AG09309 (cell line): ENCODE measurements at regions not wholly inside any gene's neighbourhood (a gene's known extent, or its start where the extent isn't known, plus 50 kb on each side); places are given as distances from the start of the nearest gene placed in this dataset.
"Not testable (repeated sequence)": the region's sequence is repeated elsewhere in the genome, so short reads cannot be mapped to it uniquely, and the experiment has no call there.

ENCODE experiments used
- DNase-seq: peaks from one replicate; pipeline ENCODE4 v3.0.0-alpha.2; 2010; ENCODE audit warnings: low read depth
- H3K4me3 ChIP-seq: 2 replicates; pipeline ENCODE4 v1.5.1; 2011; ENCODE audit warnings: mild to moderate bottlenecking, low read depth, low read length, moderate library complexity; ENCODE audit not compliant: control insufficient read depth
- TF ChIP-seq, protein P1 (sequence below): IDR thresholded peaks from 2 replicates; pipeline ENCODE4 v1.5.1; 2011; ENCODE audit warnings: mild to moderate bottlenecking, low read depth, low read length, inconsistent platforms; ENCODE audit not compliant: insufficient read depth, control insufficient read depth; ENCODE audit errors: missing control alignments

GRCh38 chr4:171266671-171267070 is 546.5 kb upstream of the GALNTL6 start:
- no peak overlapping the region for H3K4me3 ChIP-seq
- no peak for DNase-seq
- TF ChIP-seq, protein P1, sequence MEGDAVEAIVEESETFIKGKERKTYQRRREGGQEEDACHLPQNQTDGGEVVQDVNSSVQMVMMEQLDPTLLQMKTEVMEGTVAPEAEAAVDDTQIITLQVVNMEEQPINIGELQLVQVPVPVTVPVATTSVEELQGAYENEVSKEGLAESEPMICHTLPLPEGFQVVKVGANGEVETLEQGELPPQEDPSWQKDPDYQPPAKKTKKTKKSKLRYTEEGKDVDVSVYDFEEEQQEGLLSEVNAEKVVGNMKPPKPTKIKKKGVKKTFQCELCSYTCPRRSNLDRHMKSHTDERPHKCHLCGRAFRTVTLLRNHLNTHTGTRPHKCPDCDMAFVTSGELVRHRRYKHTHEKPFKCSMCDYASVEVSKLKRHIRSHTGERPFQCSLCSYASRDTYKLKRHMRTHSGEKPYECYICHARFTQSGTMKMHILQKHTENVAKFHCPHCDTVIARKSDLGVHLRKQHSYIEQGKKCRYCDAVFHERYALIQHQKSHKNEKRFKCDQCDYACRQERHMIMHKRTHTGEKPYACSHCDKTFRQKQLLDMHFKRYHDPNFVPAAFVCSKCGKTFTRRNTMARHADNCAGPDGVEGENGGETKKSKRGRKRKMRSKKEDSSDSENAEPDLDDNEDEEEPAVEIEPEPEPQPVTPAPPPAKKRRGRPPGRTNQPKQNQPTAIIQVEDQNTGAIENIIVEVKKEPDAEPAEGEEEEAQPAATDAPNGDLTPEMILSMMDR = no peak

GRCh38 chr4:171265190-171265818 is 547.9 kb upstream of the GALNTL6 start:
- TF ChIP-seq, protein P1 = no peak
- no peak for DNase-seq
- no peak overlapping the region for H3K4me3 ChIP-seq

GRCh38 chr4:171256223-171256622 is 557.0 kb upstream of the GALNTL6 start:
- H3K4me3 ChIP-seq = no peak overlapping the region
- no peak for DNase-seq
- TF ChIP-seq, protein P1 = no peak

- no peak overlapping the region for H3K4me3 ChIP-seq
- no peak for DNase-seq
- TF ChIP-seq, protein P1 = no peak
These were observed 566.3 kb upstream of the GALNTL6 start for GRCh38 chr4:171246948-171247347.

GRCh38 chr4:171242831-171243230 is 570.4 kb upstream of the GALNTL6 start:
- H3K4me3 ChIP-seq = no peak overlapping the region
- TF ChIP-seq, protein P1 = no peak
- DNase-seq = no peak

DNA sequence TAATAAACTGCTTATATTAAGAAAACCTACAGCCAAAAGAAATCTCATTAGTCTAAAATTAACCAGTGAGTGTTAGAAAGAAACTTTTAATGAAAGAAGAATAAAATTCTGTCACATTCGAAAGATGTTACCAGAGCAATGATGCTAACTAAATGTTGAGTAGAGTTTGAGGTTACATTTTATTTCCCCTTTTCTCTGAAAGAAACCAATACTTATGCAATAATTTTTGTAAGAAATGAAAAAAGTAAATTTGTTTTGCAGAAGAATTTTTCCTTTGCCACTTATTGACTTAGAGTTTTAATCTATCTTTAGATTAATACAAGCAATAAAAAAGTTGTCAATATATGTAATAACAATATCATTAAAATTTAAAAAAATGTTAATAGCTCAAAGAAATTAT is 574.0 kb upstream of the GALNTL6 start:
- TF ChIP-seq, protein P1 = no peak
- no peak for DNase-seq
- H3K4me3 ChIP-seq = no peak overlapping the region

DNA sequence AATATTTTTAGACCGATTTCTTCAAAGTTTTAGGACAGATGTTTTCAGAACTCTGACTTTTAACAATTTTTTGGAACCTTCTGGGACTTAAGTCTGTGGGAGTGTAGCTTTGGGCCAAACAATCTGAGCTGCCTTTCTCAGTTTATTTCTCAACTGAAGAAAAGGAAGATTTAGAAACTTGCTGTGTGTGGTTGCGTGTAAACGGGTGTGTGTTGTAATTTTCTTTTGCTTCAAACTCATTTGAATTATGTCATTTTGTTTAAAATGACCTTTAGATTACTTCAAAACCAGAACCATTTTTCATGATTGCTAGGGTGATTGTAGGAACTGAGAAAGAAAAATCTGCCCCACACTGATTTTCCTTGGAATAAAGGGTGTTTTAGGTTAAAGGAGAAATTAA is 577.7 kb upstream of the GALNTL6 start:
- no peak for DNase-seq
- TF ChIP-seq, protein P1 = no peak
- no peak overlapping the region for H3K4me3 ChIP-seq

DNA sequence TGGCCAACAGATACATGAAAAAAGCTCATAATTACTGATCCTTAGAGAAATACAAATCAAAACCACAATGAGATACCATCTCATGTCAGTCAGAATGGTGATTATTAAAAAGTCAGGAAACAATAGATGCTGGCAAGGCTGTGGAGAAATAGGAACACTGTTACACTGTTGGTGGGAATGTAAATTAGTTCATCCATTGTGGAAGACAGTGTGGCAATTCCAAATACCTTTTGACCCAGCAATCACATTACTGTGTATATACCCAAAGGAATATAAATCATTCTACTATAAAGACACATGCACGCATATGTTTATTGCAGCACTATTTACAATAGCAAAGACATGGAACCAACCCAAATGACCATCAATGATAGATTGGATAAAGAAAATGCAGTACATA is 583.9 kb upstream of the GALNTL6 start:
- not testable (repeated sequence) for DNase-seq, H3K4me3 ChIP-seq
